ENCODE measurements at regions not wholly inside any gene's neighbourhood (a gene's known extent, or its start where the extent isn't known, plus 50 kb on each side); places are given as distances from the start of the nearest gene placed in this dataset.

- Histone ChIP-seq H4K20me1 (ENCODE audit: insufficient read depth, low read length) (no peaks in the 10 kb centered on the region), H3K36me3 (ENCODE audit: insufficient read depth, low read length) (no peaks in the 10 kb centered on the region), H3K27ac (ENCODE audit: low read depth, low read length) (no peak overlapping the region), H3K4me1 (ENCODE audit: insufficient read depth, low read length) (no peaks in the 10 kb centered on the region), H3K9me3 (ENCODE audit: low read depth, low read length) (no peaks in the 10 kb centered on the region), H3K4me2 (ENCODE audit: insufficient read depth, low read length) (no peak overlapping the region), H3K27me3 (ENCODE audit: insufficient read depth, low read length) (no peaks in the 10 kb centered on the region), H3K4me3 (ENCODE audit: insufficient read depth, low read length) (no peak overlapping the region), H3K79me2 (ENCODE audit: insufficient read depth, low read length) (no peaks in the 10 kb centered on the region), H2AFZ (ENCODE audit: low read length) (no peak overlapping the region)
- TF ChIP-seq CTCF (IDR thresholded peaks at IDR 0.05; ENCODE audit: extremely low read depth, low read depth, low read length) = no peak
- no peak for DNase-seq (ENCODE audit: insufficient read length, low spot score, missing footprints)
These were observed 96.0 kb upstream of the NHS start for GRCh38 chrX:17278961-17279360.

- Histone ChIP-seq H3K79me2 (ENCODE audit: insufficient read depth, low read length) (no peaks in the 10 kb centered on the region), H3K4me1 (ENCODE audit: insufficient read depth, low read length) (no peaks in the 10 kb centered on the region), H3K9me3 (ENCODE audit: low read depth, low read length) (no peaks in the 10 kb centered on the region), H3K4me2 (ENCODE audit: insufficient read depth, low read length) (no peak overlapping the region), H4K20me1 (ENCODE audit: insufficient read depth, low read length) (no peaks in the 10 kb centered on the region), H3K4me3 (ENCODE audit: insufficient read depth, low read length) (no peak overlapping the region), H2AFZ (ENCODE audit: low read length) (no peak overlapping the region), H3K27me3 (ENCODE audit: insufficient read depth, low read length) (no peaks in the 10 kb centered on the region), H3K27ac (ENCODE audit: low read depth, low read length) (no peak overlapping the region), H3K36me3 (ENCODE audit: insufficient read depth, low read length) (no peaks in the 10 kb centered on the region)
- TF ChIP-seq CTCF (IDR thresholded peaks at IDR 0.05; ENCODE audit: extremely low read depth, low read depth, low read length) = no peak
- DNase-seq (ENCODE audit: insufficient read length, low spot score, missing footprints) = no peak
These were observed 89.0 kb upstream of the NHS start for GRCh38 chrX:17285983-17286382.

- DNase-seq (ENCODE audit: insufficient read length, low spot score, missing footprints) = no peak
- no peaks in the 10 kb centered on the region for H3K36me3 ChIP-seq (ENCODE audit: insufficient read depth, low read length)
- H3K9me3 ChIP-seq (ENCODE audit: low read depth, low read length) = no peaks in the 10 kb centered on the region
- H3K4me3 ChIP-seq (ENCODE audit: insufficient read depth, low read length) = no peak overlapping the region
- no peaks in the 10 kb centered on the region for H3K79me2 ChIP-seq (ENCODE audit: insufficient read depth, low read length)
- H3K27ac ChIP-seq (ENCODE audit: low read depth, low read length) = no peak overlapping the region
- no peaks in the 10 kb centered on the region for H3K27me3 ChIP-seq (ENCODE audit: insufficient read depth, low read length)
- no peak overlapping the region for H3K4me2 ChIP-seq (ENCODE audit: insufficient read depth, low read length)
- no peak overlapping the region for H2AFZ ChIP-seq (ENCODE audit: low read length)
- no peak for TF ChIP-seq CTCF (IDR thresholded peaks at IDR 0.05; ENCODE audit: extremely low read depth, low read depth, low read length)
- H3K4me1 ChIP-seq (ENCODE audit: insufficient read depth, low read length) = no peaks in the 10 kb centered on the region
- H4K20me1 ChIP-seq (ENCODE audit: insufficient read depth, low read length) = no peaks in the 10 kb centered on the region
These were observed 83.7 kb upstream of the NHS start for GRCh38 chrX:17291171-17291900.

- no peak for DNase-seq (ENCODE audit: insufficient read length, low spot score, missing footprints)
- Histone ChIP-seq H3K27me3 (ENCODE audit: insufficient read depth, low read length) (no peaks in the 10 kb centered on the region), H2AFZ (ENCODE audit: low read length) (no peak overlapping the region), H4K20me1 (ENCODE audit: insufficient read depth, low read length) (no peaks in the 10 kb centered on the region), H3K27ac (ENCODE audit: low read depth, low read length) (no peak overlapping the region), H3K9me3 (ENCODE audit: low read depth, low read length) (no peaks in the 10 kb centered on the region), H3K79me2 (ENCODE audit: insufficient read depth, low read length) (no peaks in the 10 kb centered on the region), H3K4me2 (ENCODE audit: insufficient read depth, low read length) (no peak overlapping the region), H3K4me3 (ENCODE audit: insufficient read depth, low read length) (no peak overlapping the region), H3K36me3 (ENCODE audit: insufficient read depth, low read length) (no peaks in the 10 kb centered on the region), H3K4me1 (ENCODE audit: insufficient read depth, low read length) (no peaks in the 10 kb centered on the region)
- no peak for TF ChIP-seq CTCF (IDR thresholded peaks at IDR 0.05; ENCODE audit: extremely low read depth, low read depth, low read length)
These were observed 82.9 kb upstream of the NHS start for GRCh38 chrX:17292111-17292527.

All from osteoblast (primary cell).